Ovary (tissue), 3 donors: ENCODE measurements at regions not wholly inside any gene's neighbourhood (a gene's known extent, or its start where the extent isn't known, plus 50 kb on each side); places are given as distances from the start of the nearest gene placed in this dataset.

Source experiments
- EP300 ChIP-seq: sonication (generic); formaldehyde crosslinking; IDR thresholded peaks from one replicate; pipeline ENCODE4 v1.6.1; 2017; ENCODE audit warnings: antibody characterized with exemption
- POLR2A ChIP-seq: fragments of 450-650 bp; IDR thresholded peaks from one replicate; pipeline ENCODE4 v1.6.1; 2017; ENCODE audit warnings: antibody characterized with exemption, mild to moderate bottlenecking, moderate library complexity
- TF ChIP-seq, protein P1 (sequence below), 3 donors: fragments of 450-650 bp in 2 of 3; fragments of 200-600 bp in 1 of 3; IDR thresholded peaks; one replicate each; pipeline versions ENCODE4 v1.5.1 to v1.8.0; 2016 to 2022; ENCODE audit warnings: antibody characterized with exemption in 3 of 3, mild to moderate bottlenecking in 1 of 3
- donor health status: DM: no; HTN: no; CAD: no.

- TF ChIP-seq, protein P1, sequence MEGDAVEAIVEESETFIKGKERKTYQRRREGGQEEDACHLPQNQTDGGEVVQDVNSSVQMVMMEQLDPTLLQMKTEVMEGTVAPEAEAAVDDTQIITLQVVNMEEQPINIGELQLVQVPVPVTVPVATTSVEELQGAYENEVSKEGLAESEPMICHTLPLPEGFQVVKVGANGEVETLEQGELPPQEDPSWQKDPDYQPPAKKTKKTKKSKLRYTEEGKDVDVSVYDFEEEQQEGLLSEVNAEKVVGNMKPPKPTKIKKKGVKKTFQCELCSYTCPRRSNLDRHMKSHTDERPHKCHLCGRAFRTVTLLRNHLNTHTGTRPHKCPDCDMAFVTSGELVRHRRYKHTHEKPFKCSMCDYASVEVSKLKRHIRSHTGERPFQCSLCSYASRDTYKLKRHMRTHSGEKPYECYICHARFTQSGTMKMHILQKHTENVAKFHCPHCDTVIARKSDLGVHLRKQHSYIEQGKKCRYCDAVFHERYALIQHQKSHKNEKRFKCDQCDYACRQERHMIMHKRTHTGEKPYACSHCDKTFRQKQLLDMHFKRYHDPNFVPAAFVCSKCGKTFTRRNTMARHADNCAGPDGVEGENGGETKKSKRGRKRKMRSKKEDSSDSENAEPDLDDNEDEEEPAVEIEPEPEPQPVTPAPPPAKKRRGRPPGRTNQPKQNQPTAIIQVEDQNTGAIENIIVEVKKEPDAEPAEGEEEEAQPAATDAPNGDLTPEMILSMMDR (IDR thresholded peaks at IDR 0.05): no peak
- TF ChIP-seq POLR2A (no peak), EP300 (no peak)
These were observed 1108.4 kb upstream of the TMEM132C start for GRCh38 chr12:127158385-127159061.
